ENCODE measurements at regions not wholly inside any gene's neighbourhood (a gene's known extent, or its start where the extent isn't known, plus 50 kb on each side); places are given as distances from the start of the nearest gene placed in this dataset.

DNA sequence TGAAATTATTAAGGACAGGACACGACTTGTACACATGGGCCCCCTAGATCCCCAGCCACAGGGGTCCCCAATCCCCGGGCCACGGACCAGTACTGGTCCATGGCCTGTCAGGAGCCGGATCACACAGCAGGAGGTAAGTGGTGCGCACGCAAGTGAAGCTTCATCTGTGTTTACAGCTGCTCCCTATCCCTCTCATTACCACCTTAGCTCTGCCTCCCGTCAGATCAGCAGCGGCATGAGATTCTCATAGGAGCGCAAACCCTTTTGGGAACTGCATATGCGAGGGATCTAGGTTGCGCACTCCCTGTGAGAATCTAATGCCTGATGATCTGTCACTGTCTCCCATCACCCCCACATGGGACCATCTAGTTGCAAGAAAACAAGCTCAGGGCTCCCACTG is 137.8 kb upstream of the ZFHX3 start:
- intact Hi-C loops (cut with DNase I), result no loop called here
- DNase-seq (no peak), ATAC-seq (no peak)
- Histone ChIP-seq H3K27ac (no peak overlapping the region), H3K9me3 (no peaks in the 10 kb centered on the region), H3K4me3 (no peak overlapping the region), H3K36me3 (no peaks in the 10 kb centered on the region), H3K4me1 (no peaks in the 10 kb centered on the region), H3K27me3 (no peaks in the 10 kb centered on the region)
- TF ChIP-seq, protein P1, sequence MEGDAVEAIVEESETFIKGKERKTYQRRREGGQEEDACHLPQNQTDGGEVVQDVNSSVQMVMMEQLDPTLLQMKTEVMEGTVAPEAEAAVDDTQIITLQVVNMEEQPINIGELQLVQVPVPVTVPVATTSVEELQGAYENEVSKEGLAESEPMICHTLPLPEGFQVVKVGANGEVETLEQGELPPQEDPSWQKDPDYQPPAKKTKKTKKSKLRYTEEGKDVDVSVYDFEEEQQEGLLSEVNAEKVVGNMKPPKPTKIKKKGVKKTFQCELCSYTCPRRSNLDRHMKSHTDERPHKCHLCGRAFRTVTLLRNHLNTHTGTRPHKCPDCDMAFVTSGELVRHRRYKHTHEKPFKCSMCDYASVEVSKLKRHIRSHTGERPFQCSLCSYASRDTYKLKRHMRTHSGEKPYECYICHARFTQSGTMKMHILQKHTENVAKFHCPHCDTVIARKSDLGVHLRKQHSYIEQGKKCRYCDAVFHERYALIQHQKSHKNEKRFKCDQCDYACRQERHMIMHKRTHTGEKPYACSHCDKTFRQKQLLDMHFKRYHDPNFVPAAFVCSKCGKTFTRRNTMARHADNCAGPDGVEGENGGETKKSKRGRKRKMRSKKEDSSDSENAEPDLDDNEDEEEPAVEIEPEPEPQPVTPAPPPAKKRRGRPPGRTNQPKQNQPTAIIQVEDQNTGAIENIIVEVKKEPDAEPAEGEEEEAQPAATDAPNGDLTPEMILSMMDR (IDR thresholded peaks at IDR 0.05), result no peak
- TF ChIP-seq POLR2A (IDR thresholded peaks at IDR 0.05), result no peak
- WGBS (ENCODE audit: insufficient coverage, low coverage, low lambda C conversion rate, missing lambda C conversion rate), result 65% methylated on average over 2 of the region's 11 CpGs

DNA sequence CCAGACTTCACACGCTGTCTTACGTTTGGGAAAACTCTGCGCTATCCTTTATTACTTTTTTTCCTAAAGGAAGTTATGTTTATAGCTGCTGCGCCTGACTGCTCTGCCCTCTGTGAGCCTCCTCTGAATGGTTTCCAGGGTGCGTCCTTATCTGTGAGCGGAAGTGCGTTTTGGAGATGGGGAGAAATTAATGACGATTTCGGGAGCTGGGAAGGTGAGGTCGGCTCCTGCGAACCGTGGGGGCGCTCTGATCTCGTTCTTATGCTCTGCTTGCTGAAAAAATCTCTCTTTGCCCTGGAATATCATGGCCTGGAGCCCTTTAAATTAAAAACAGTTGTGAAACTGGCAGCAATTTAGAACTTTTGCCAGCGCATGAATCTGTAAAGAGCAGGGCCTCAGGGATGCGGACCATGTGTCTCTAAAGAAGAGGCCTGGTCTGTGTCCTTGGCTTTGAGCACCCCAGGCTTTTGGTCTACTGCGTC is 135.7 kb upstream of the ZFHX3 start:
- H3K4me1 ChIP-seq, result no peaks in the 10 kb centered on the region
- ATAC-seq, result peak in 3 of 4 donors; percentile 12 to 31 (median 14)
- WGBS (ENCODE audit: insufficient coverage, low coverage, low lambda C conversion rate, missing lambda C conversion rate), result 65% methylated on average over 14 of the region's 17 CpGs
- no peaks in the 10 kb centered on the region for H3K9me3 ChIP-seq
- H3K4me3 ChIP-seq, result no peak overlapping the region
- no peak for DNase-seq
- H3K36me3 ChIP-seq, result no peaks in the 10 kb centered on the region
- no peaks in the 10 kb centered on the region for H3K27me3 ChIP-seq
- TF ChIP-seq POLR2A (IDR thresholded peaks at IDR 0.05), result no peak
- TF ChIP-seq, protein P1 (IDR thresholded peaks at IDR 0.05), result no peak
- no peak overlapping the region for H3K27ac ChIP-seq
- intact Hi-C loops (cut with DNase I), result no loop called here

DNA sequence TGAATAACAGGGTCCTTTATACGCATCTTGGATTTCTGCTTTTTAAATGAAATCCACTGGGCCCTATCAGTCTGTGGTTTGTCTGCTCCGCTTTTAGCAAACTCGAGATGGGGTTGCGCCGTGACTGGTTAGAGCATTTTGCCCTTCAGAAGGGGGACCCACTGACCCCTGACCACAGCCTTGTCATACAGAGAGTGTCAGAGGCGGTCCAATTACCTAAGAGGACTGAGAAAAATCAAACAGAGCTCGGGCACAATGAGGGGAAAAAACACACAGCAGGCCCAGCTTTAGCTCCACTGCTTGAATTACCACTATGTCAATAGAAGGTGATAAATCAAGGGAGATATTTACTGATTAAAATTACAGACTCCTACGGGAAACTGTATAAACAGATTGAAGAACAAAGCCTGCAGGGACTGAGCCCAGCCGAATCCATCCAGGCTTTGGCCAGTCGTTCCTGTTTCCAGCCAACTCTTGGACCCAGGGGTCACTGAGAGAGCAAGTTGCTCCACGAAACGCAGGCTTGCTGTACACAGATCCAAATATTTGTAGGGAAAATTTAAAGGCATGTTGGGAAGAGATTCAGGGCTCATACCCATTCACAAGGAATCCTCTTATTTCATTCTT is 131.9 kb upstream of the ZFHX3 start:
- Histone ChIP-seq H3K4me1 (no peaks in the 10 kb centered on the region), H3K9me3 (no peaks in the 10 kb centered on the region), H3K27me3 (no peaks in the 10 kb centered on the region), H3K4me3 (no peak overlapping the region), H3K27ac (no peak overlapping the region), H3K36me3 (no peaks in the 10 kb centered on the region)
- peak in 2 of 4 donors; percentile 32 to 45 for ATAC-seq
- DNase-seq, result no peak
- intact Hi-C loops (cut with DNase I), result loop anchor here in 1 of 2 donors (10.0 kb wide), 1 partner anchor 95 kb away; no protein-coding TSS in a partner anchor
- TF ChIP-seq, protein P1 (IDR thresholded peaks at IDR 0.05), result no peak
- TF ChIP-seq POLR2A (IDR thresholded peaks at IDR 0.05), result no peak
- 39% methylated on average over 8 of the region's 12 CpGs for WGBS (ENCODE audit: insufficient coverage, low coverage, low lambda C conversion rate, missing lambda C conversion rate)

DNA sequence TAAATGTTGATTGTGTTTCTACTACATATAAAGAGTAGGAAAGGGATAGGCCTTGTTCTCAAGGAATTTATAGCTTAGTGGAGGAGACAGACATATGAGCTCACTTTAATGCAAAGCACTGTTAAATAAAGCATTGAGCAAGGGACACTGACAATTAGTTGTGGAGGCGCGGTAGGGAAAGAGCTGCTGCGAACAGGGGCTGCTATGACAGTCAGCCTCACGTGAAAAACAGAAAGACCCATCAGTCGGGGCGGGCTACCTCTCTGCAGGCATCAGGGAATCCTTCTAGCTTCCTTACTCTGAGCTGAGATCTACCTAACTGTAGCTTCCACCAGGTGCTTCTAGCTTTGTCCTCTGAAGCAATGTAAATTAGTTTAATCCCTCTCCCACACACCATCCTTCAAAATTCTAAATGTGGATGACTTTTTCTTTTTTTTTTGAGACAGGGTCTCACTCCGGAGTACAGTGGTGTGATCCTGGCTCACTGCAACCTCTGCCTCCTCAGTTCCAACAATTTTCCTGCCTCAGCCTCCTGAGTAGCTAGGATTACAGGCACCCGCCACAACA is 129.9 kb upstream of the ZFHX3 start:
- TF ChIP-seq, protein P1 (IDR thresholded peaks at IDR 0.05), result no peak
- TF ChIP-seq POLR2A (IDR thresholded peaks at IDR 0.05), result no peak
- Histone ChIP-seq H3K36me3 (no peaks in the 10 kb centered on the region), H3K27me3 (no peaks in the 10 kb centered on the region), H3K9me3 (no peaks in the 10 kb centered on the region), H3K4me3 (no peak overlapping the region), H3K27ac (no peak overlapping the region), H3K4me1 (no peaks in the 10 kb centered on the region)
- no peak for ATAC-seq
- no peak for DNase-seq
- intact Hi-C loops (cut with DNase I), result loop anchor here in 1 of 2 donors (10.0 kb wide), 1 partner anchor 93 kb away; no protein-coding TSS in a partner anchor
- WGBS (ENCODE audit: insufficient coverage, low coverage, low lambda C conversion rate, missing lambda C conversion rate), result 80% methylated on average over 6 of the region's 8 CpGs

Measured in right lobe of liver (tissue), 6 donors.